Neural crest cell (in vitro differentiated cells): ENCODE measurements at regions not wholly inside any gene's neighbourhood (a gene's known extent, or its start where the extent isn't known, plus 50 kb on each side); places are given as distances from the start of the nearest gene placed in this dataset.

Experiments
- DNase-seq: peaks from one replicate; pipeline ENCODE4 v3.0.0; 2021; ENCODE audit warnings: low read depth, mixed read lengths, low spot score
- H3K27ac Mint-ChIP-seq: one replicate; pipeline ENCODE4 v1.8.0; 2021; ENCODE audit warnings: mild to moderate bottlenecking, mixed read lengths; ENCODE audit not compliant: unreplicated experiment
- H3K27me3 Mint-ChIP-seq: 2 replicates; pipeline ENCODE4 v1.8.0; 2021; ENCODE audit warnings: low read depth, mild to moderate bottlenecking, mixed read lengths
- H3K36me3 Mint-ChIP-seq: 2 replicates; pipeline ENCODE4 v1.8.0; 2021; ENCODE audit warnings: low read depth, mild to moderate bottlenecking, mixed read lengths
- H3K4me1 Mint-ChIP-seq: 2 replicates; pipeline ENCODE4 v1.8.0; 2021; ENCODE audit warnings: mixed read lengths
- H3K4me3 Mint-ChIP-seq: one replicate; pipeline ENCODE4 v1.8.0; 2021; ENCODE audit warnings: mild to moderate bottlenecking, mixed read lengths
- H3K9me3 Mint-ChIP-seq: 2 replicates; pipeline ENCODE4 v1.8.0; 2021; ENCODE audit warnings: mixed read lengths
- CTCF ChIP-seq: fragments of 200-600 bp; sonication (generic); conservative IDR thresholded peaks from 2 replicates; pipeline ENCODE4 v1.5.0; 2021; ENCODE audit warnings: antibody characterized with exemption, mild to moderate bottlenecking

- no peak for DNase-seq
- Mint-ChIP-seq H3K4me1 (peaks cover 46% of the 10 kb centered on the region), H3K4me3 (no peak overlapping the region), H3K27me3 (no peaks in the 10 kb centered on the region), H3K9me3 (peaks cover 5% of the 10 kb centered on the region), H3K36me3 (no peaks in the 10 kb centered on the region), H3K27ac (no peak overlapping the region)
- no peak for TF ChIP-seq CTCF
These were observed 256.4 kb upstream of the MARCKS start for GRCh38 chr6:113600551-113601339.

GRCh38 chr6:113607821-113608545, 249.2 kb upstream of the MARCKS start:
- Mint-ChIP-seq H3K9me3 (no peaks in the 10 kb centered on the region), H3K4me1 (peaks cover 20% of the 10 kb centered on the region), H3K27ac (no peak overlapping the region), H3K4me3 (no peak overlapping the region), H3K27me3 (no peaks in the 10 kb centered on the region), H3K36me3 (no peaks in the 10 kb centered on the region)
- TF ChIP-seq CTCF, result no peak
- DNase-seq, result no peak

- H3K27ac Mint-ChIP-seq, result no peak overlapping the region
- H3K36me3 Mint-ChIP-seq, result no peaks in the 10 kb centered on the region
- peaks cover 25% of the 10 kb centered on the region for H3K4me1 Mint-ChIP-seq
- H3K4me3 Mint-ChIP-seq, result no peak overlapping the region
- H3K9me3 Mint-ChIP-seq, result no peaks in the 10 kb centered on the region
- no peak for TF ChIP-seq CTCF
- DNase-seq, result no peak
- H3K27me3 Mint-ChIP-seq, result no peaks in the 10 kb centered on the region
These were observed 246.7 kb upstream of the MARCKS start for GRCh38 chr6:113610377-113610988.

DNA sequence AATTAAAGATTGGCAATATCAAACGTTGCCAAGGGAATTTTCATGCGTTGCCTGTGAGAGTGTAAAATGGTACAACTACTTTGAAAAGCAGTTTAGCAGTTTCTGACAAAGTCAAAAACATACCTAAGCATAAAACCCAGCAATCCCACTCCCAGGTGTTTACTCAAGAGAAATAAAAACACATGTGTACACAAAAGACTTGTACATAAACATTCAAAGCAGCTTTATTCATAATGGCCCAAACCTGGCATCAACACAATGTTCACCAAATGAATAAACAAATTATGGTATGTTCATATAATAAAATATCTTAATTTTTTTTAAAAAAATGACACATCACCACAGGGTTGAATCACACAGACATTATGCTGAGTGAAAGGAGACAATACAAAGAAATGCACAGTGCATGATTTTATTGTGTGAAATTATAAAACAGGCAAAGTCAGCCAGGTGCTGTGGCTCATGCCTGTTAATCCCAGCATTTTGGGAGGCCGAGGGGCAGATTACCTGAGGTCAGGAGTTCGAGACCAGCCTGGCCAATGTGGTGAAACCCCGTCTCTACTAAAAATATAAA, 240.4 kb upstream of the MARCKS start:
- Mint-ChIP-seq H3K36me3 (no peaks in the 10 kb centered on the region), H3K4me1 (peaks cover 21% of the 10 kb centered on the region), H3K4me3 (no peak overlapping the region), H3K27ac (no peak overlapping the region), H3K27me3 (no peaks in the 10 kb centered on the region), H3K9me3 (no peaks in the 10 kb centered on the region)
- no peak for TF ChIP-seq CTCF
- no peak for DNase-seq

GRCh38 chr6:113619077-113619476, 238.1 kb upstream of the MARCKS start:
- Mint-ChIP-seq H3K36me3 (no peaks in the 10 kb centered on the region), H3K27ac (no peak overlapping the region), H3K9me3 (no peaks in the 10 kb centered on the region), H3K27me3 (no peaks in the 10 kb centered on the region), H3K4me1 (peaks cover 20% of the 10 kb centered on the region), H3K4me3 (no peak overlapping the region)
- DNase-seq, result no peak
- no peak for TF ChIP-seq CTCF
